K562 (cell line): ENCODE measurements at regions not wholly inside any gene's neighbourhood (a gene's known extent, or its start where the extent isn't known, plus 50 kb on each side); places are given as distances from the start of the nearest gene placed in this dataset.
A peak's percentile ranks its signal among the peaks of the same experiment; 100 is the strongest.

ENCODE experiments used
- ARHGAP35 ChIP-seq: fragments of 450-650 bp; IDR thresholded peaks from 2 replicates; pipeline ENCODE4 v1.6.1; 2018; ENCODE audit not compliant: partially characterized antibody
- DDX20 ChIP-seq: fragments of 450-650 bp; IDR thresholded peaks from 2 replicates; pipeline ENCODE4 v1.6.1; 2016; ENCODE audit warnings: missing genetic modification characterization, low read depth, mild to moderate bottlenecking, missing compliant biosample characterization, moderate library complexity
- JUND ChIP-seq, 2 experiments: IDR thresholded peaks; 2 replicates in 1 of 2; 3 replicates in 1 of 2; pipeline ENCODE4 v1.6.1; 2011; ENCODE audit warnings: borderline replicate concordance in 2 of 2, low read depth in 2 of 2, low read length in 2 of 2, improper control_type of control experiment in 1 of 2, missing biosample characterization in 1 of 2, missing genetic modification characterization in 1 of 2, missing genetic modification reagents in 1 of 2
- KDM5B ChIP-seq: fragments of 200-600 bp; sonication (generic); IDR thresholded peaks from 2 replicates; pipeline ENCODE4 v1.6.1; 2012; ENCODE audit warnings: low read depth, mild to moderate bottlenecking, moderate library complexity, low read length, control low read depth, inconsistent platforms; ENCODE audit not compliant: insufficient replicate concordance
- RFX7 ChIP-seq: fragments of 250-450 bp; sonication (Bioruptor Pico); IDR thresholded peaks from 2 replicates; pipeline ENCODE4 v1.5.1; 2021; ENCODE audit warnings: mild to moderate bottlenecking
- SRF ChIP-seq, 2 experiments: fragments of 250-450, 450-650 bp in 1 of 2; sonication (Bioruptor Pico) in 1 of 2; sonication (generic) in 1 of 2; formaldehyde crosslinking; IDR thresholded peaks; 2 replicates each; pipeline versions ENCODE4 v1.5.0 to v1.5.1; 2020 to 2022; ENCODE audit warnings: mild to moderate bottlenecking in 1 of 2, missing genetic modification reagents in 1 of 2
- TBP ChIP-seq: optimal IDR thresholded peaks from 2 replicates; pipeline ENCODE3; 2011; ENCODE audit warnings: low read depth, low read length, improper control_type of control experiment
- TEAD1 ChIP-seq, 2 experiments: fragments of 450-650 bp in 1 of 2; sonication (generic) in 1 of 2; formaldehyde crosslinking; IDR thresholded peaks; 2 replicates each; pipeline versions ENCODE4 v1.4.0 to v1.8.0; 2020 to 2022; ENCODE audit warnings: mild to moderate bottlenecking in 2 of 2, missing genetic modification reagents in 1 of 2
- ZNF232 ChIP-seq: sonication (generic); formaldehyde crosslinking; IDR thresholded peaks from 2 replicates; pipeline ENCODE4 v1.8.0; 2022; ENCODE audit warnings: mild to moderate bottlenecking, missing genetic modification reagents
- ZNF717 ChIP-seq: fragments of 250-450 bp; sonication (Bioruptor Pico); IDR thresholded peaks from 2 replicates; pipeline ENCODE4 v1.5.0; 2021
- TF ChIP-seq, protein P1 (sequence below): IDR thresholded peaks from 2 replicates; pipeline ENCODE4 v1.6.1; 2011; ENCODE audit warnings: borderline replicate concordance, low read depth, mild to moderate bottlenecking, moderate library complexity, low read length; ENCODE audit not compliant: insufficient read depth, poor library complexity, severe bottlenecking
- TF ChIP-seq, protein P2 (sequence below): fragments of 450-650 bp; IDR thresholded peaks from 2 replicates; pipeline ENCODE4 v1.6.1; 2016; ENCODE audit warnings: low read depth, mild to moderate bottlenecking, moderate library complexity
- TF ChIP-seq, protein P3 (sequence below): fragments of 200-800 bp; sonication (Bioruptor generic); IDR thresholded peaks from 2 replicates; pipeline ENCODE4 v1.6.1; 2017; ENCODE audit warnings: missing genetic modification characterization, missing compliant biosample characterization
- TF ChIP-seq, protein P4 (sequence below): sonication (generic); formaldehyde crosslinking; IDR thresholded peaks from 2 replicates; pipeline ENCODE4 v1.8.0; 2022; ENCODE audit warnings: mild to moderate bottlenecking, missing genetic modification reagents
- TF ChIP-seq, protein P5 (sequence below), 2 experiments: IDR thresholded peaks; 2 replicates each; pipeline ENCODE4 v1.6.1; 2011; ENCODE audit warnings: borderline replicate concordance in 1 of 2, control low read depth in 1 of 2, low read depth in 1 of 2, low read length in 1 of 2, mild to moderate bottlenecking in 1 of 2, mixed read lengths in 1 of 2, moderate library complexity in 1 of 2; ENCODE audit not compliant: insufficient read depth in 1 of 2, insufficient read length in 1 of 2, poor library complexity in 1 of 2, severe bottlenecking in 1 of 2; ENCODE audit errors: extremely low read depth in 1 of 2

DNA sequence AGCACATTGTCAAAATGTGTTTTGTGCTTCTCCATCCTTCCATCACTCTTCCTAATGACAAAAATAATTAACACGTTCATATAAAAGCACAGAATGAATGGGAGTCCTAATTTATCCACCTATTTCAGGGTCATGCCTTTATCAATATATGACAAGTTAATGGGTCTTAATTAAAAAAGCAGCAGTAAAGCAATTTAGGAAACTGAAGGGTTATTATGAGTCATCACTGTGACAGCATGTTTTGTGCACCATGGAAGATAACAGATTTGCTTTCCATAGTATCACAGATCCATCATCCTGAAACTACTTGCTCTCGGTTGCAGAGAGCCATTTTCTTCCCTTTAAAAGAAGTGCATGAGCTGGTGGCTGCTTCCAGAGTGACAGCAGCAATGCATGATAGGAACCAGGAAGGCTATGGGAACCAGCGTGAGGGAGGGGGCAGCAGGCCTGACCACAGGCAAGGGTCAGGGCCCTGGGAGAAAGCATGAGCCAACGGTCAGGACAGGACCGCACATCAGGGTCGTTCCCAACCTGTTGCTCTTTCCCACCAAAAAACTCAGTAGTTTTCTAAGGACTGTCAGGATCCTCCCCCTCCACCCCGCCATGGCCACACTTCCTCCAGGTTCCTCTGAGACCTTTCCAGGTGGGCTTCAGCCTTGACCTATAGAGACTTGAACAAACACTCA is 784.1 kb downstream of the UQCRFS1 start (continued):
- TF ChIP-seq DDX20 (tag) (no peak), JUND (IDR thresholded peaks at IDR 0.05; ENCODE audit: borderline replicate concordance, low read depth, low read length) (peak; percentile 71; the same call in 1 of the 2 replicates), JUND (tag; IDR thresholded peaks at IDR 0.05; ENCODE audit: borderline replicate concordance, low read depth, low read length) (peak; percentile 80), RFX7 (CRISPR knock-in tag) (no peak), TBP (no peak), TEAD1 (CRISPR knock-in tag; IDR thresholded peaks at IDR 0.05) (no peak), KDM5B (no peak), ZNF717 (CRISPR knock-in tag) (no peak), ZNF232 (CRISPR knock-in tag) (no peak), SRF (CRISPR knock-in tag; IDR thresholded peaks at IDR 0.05) (no peak), ARHGAP35 (no peak)
- TF ChIP-seq, protein P1, sequence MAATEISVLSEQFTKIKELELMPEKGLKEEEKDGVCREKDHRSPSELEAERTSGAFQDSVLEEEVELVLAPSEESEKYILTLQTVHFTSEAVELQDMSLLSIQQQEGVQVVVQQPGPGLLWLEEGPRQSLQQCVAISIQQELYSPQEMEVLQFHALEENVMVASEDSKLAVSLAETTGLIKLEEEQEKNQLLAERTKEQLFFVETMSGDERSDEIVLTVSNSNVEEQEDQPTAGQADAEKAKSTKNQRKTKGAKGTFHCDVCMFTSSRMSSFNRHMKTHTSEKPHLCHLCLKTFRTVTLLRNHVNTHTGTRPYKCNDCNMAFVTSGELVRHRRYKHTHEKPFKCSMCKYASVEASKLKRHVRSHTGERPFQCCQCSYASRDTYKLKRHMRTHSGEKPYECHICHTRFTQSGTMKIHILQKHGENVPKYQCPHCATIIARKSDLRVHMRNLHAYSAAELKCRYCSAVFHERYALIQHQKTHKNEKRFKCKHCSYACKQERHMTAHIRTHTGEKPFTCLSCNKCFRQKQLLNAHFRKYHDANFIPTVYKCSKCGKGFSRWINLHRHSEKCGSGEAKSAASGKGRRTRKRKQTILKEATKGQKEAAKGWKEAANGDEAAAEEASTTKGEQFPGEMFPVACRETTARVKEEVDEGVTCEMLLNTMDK = no peak
- TF ChIP-seq, protein P2, sequence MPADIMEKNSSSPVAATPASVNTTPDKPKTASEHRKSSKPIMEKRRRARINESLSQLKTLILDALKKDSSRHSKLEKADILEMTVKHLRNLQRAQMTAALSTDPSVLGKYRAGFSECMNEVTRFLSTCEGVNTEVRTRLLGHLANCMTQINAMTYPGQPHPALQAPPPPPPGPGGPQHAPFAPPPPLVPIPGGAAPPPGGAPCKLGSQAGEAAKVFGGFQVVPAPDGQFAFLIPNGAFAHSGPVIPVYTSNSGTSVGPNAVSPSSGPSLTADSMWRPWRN = no peak
- TF ChIP-seq, protein P3, sequence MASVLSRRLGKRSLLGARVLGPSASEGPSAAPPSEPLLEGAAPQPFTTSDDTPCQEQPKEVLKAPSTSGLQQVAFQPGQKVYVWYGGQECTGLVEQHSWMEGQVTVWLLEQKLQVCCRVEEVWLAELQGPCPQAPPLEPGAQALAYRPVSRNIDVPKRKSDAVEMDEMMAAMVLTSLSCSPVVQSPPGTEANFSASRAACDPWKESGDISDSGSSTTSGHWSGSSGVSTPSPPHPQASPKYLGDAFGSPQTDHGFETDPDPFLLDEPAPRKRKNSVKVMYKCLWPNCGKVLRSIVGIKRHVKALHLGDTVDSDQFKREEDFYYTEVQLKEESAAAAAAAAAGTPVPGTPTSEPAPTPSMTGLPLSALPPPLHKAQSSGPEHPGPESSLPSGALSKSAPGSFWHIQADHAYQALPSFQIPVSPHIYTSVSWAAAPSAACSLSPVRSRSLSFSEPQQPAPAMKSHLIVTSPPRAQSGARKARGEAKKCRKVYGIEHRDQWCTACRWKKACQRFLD (CRISPR knock-in tag) = no peak
- TF ChIP-seq, protein P4, sequence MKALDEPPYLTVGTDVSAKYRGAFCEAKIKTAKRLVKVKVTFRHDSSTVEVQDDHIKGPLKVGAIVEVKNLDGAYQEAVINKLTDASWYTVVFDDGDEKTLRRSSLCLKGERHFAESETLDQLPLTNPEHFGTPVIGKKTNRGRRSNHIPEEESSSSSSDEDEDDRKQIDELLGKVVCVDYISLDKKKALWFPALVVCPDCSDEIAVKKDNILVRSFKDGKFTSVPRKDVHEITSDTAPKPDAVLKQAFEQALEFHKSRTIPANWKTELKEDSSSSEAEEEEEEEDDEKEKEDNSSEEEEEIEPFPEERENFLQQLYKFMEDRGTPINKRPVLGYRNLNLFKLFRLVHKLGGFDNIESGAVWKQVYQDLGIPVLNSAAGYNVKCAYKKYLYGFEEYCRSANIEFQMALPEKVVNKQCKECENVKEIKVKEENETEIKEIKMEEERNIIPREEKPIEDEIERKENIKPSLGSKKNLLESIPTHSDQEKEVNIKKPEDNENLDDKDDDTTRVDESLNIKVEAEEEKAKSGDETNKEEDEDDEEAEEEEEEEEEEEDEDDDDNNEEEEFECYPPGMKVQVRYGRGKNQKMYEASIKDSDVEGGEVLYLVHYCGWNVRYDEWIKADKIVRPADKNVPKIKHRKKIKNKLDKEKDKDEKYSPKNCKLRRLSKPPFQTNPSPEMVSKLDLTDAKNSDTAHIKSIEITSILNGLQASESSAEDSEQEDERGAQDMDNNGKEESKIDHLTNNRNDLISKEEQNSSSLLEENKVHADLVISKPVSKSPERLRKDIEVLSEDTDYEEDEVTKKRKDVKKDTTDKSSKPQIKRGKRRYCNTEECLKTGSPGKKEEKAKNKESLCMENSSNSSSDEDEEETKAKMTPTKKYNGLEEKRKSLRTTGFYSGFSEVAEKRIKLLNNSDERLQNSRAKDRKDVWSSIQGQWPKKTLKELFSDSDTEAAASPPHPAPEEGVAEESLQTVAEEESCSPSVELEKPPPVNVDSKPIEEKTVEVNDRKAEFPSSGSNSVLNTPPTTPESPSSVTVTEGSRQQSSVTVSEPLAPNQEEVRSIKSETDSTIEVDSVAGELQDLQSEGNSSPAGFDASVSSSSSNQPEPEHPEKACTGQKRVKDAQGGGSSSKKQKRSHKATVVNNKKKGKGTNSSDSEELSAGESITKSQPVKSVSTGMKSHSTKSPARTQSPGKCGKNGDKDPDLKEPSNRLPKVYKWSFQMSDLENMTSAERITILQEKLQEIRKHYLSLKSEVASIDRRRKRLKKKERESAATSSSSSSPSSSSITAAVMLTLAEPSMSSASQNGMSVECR = no peak
- TF ChIP-seq, protein P5, sequence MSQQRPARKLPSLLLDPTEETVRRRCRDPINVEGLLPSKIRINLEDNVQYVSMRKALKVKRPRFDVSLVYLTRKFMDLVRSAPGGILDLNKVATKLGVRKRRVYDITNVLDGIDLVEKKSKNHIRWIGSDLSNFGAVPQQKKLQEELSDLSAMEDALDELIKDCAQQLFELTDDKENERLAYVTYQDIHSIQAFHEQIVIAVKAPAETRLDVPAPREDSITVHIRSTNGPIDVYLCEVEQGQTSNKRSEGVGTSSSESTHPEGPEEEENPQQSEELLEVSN (IDR thresholded peaks at IDR 0.05; ENCODE audit: borderline replicate concordance in 1 of 2, extremely low read depth in 1 of 2, insufficient read depth in 1 of 2, insufficient read length in 1 of 2, low read depth in 1 of 2, low read length in 1 of 2, poor library complexity in 1 of 2, severe bottlenecking in 1 of 2) = peak in 1 of 2 experiments; percentile 24
